PC-3 (cell line): ENCODE measurements at regions not wholly inside any gene's neighbourhood (a gene's known extent, or its start where the extent isn't known, plus 50 kb on each side); places are given as distances from the start of the nearest gene placed in this dataset.

ENCODE experiments used
- ATAC-seq: fragments of 200-7000 bp; cut with Tn5 transposase; 2 replicates; pipeline ENCODE4 v1.9.1; 2020; ENCODE audit warnings: mild to moderate bottlenecking, moderate library complexity
- BruUV-seq: library from RNA; stranded (reverse); fragments of 400-500 nt; replicated peaks from 2 replicates; lab custom pipeline; 2021; lab: Mats Ljungman, UMichigan
- CTCF ChIA-PET: fragments of 300-600 bp; sonication (Branson Sonifier 250); formaldehyde crosslinking; loops from one replicate; lab custom pipeline; 2022; ENCODE audit warnings: antibody characterized with exemption; lab: Charles Lee
- POLR2A ChIA-PET: fragments of 300-600 bp; sonication (Branson Sonifier 250); formaldehyde crosslinking; loops from one replicate; lab custom pipeline; 2022; ENCODE audit warnings: antibody characterized with exemption; ENCODE audit not compliant: unreplicated experiment; lab: Charles Lee
- DNase-seq: peaks from one replicate; pipeline ENCODE4 v3.0.0-alpha.2; 2015
- H2AFZ ChIP-seq: fragments of 300-600 bp; sonication (generic); 2 replicates; pipeline ENCODE4 v1.6.0; 2016; ENCODE audit warnings: antibody characterized with exemption, low read length
- H3F3A ChIP-seq: fragments of 300-600 bp; sonication (generic); one replicate; pipeline ENCODE4 v1.6.0; 2017; ENCODE audit warnings: antibody characterized with exemption, low read length, control low read depth, mild to moderate bottlenecking; ENCODE audit not compliant: unreplicated experiment
- H3K27ac ChIP-seq: fragments of 300-600 bp; sonication (generic); 2 replicates; pipeline ENCODE4 v1.5.1; 2016; ENCODE audit warnings: mild to moderate bottlenecking, low read length
- H3K27me3 ChIP-seq: fragments of 300-600 bp; sonication (generic); 2 replicates; pipeline ENCODE4 v1.6.1; 2016; ENCODE audit warnings: low read length, mixed read lengths
- H3K36me3 ChIP-seq: fragments of 300-600 bp; sonication (generic); 2 replicates; pipeline ENCODE4 v1.6.1; 2016; ENCODE audit warnings: low read depth, mixed run types, low read length, mixed read lengths
- H3K4me1 ChIP-seq: fragments of 300-600 bp; sonication (generic); 2 replicates; pipeline ENCODE4 v1.5.1; 2016; ENCODE audit warnings: low read length; ENCODE audit not compliant: insufficient read depth
- H3K4me2 ChIP-seq: fragments of 300-600 bp; sonication (generic); 2 replicates; pipeline ENCODE4 v1.6.0; 2016; ENCODE audit warnings: low read length
- H3K4me3 ChIP-seq: fragments of 300-600 bp; sonication (generic); 2 replicates; pipeline ENCODE4 v1.5.1; 2016; ENCODE audit warnings: mild to moderate bottlenecking, low read length, mixed read lengths
- H3K79me2 ChIP-seq: fragments of 300-600 bp; sonication (generic); 2 replicates; pipeline ENCODE4 v1.6.1; 2017; ENCODE audit warnings: low read length, mixed read lengths
- H3K9ac ChIP-seq: fragments of 300-600 bp; sonication (generic); 2 replicates; pipeline ENCODE4 v1.6.0; 2016; ENCODE audit warnings: mild to moderate bottlenecking, low read length
- H3K9me2 ChIP-seq: fragments of 300-600 bp; sonication (generic); replicated peaks from 2 replicates; pipeline ENCODE4 v1.6.1; 2016; ENCODE audit warnings: mixed run types, low read length, mixed read lengths
- H3K9me3 ChIP-seq: fragments of 300-600 bp; sonication (generic); 2 replicates; pipeline ENCODE4 v1.6.1; 2016; ENCODE audit warnings: low read length, mixed read lengths
- H4K20me1 ChIP-seq: fragments of 300-600 bp; sonication (generic); 2 replicates; pipeline ENCODE4 v1.6.1; 2016; ENCODE audit warnings: low read length, mixed read lengths
- CTCF ChIP-seq: fragments of 300-600 bp; sonication (generic); conservative IDR thresholded peaks from 2 replicates; pipeline ENCODE4 v1.5.1; 2017; ENCODE audit warnings: antibody characterized with exemption, low read depth, mild to moderate bottlenecking, low read length
- EZH2 ChIP-seq: fragments of 300-600 bp; sonication (generic); IDR thresholded peaks from one replicate; pipeline ENCODE4 v1.6.1; 2017; ENCODE audit warnings: antibody characterized with exemption, mild to moderate bottlenecking, low read length; ENCODE audit not compliant: unreplicated experiment
- EZH2phosphoT487 ChIP-seq: fragments of 300-600 bp; sonication (generic); IDR thresholded peaks from 2 replicates; pipeline ENCODE4 v1.6.1; 2018; ENCODE audit warnings: mild to moderate bottlenecking, antibody characterized with exemption, low read length, borderline replicate concordance
- intact Hi-C: fragments of 100-400 bp; cut with micrococcal nuclease; formaldehyde crosslinking; loops from 2 replicates; pipeline ENCODE4 v1.9.0; 2023

GRCh38 chr16:24634919-24635318, 94.5 kb upstream of the TNRC6A start:
- Histone ChIP-seq H2AFZ (no peak overlapping the region), H3K9me2 (no peaks in the 10 kb centered on the region), H3K9me3 (no peaks in the 10 kb centered on the region), H4K20me1 (no peaks in the 10 kb centered on the region), H3K4me3 (no peak overlapping the region), H3K9ac (no peak overlapping the region), H3K4me2 (no peak overlapping the region), H3K27me3 (no peaks in the 10 kb centered on the region), H3K79me2 (no peaks in the 10 kb centered on the region), H3K4me1 (peaks cover 14% of the 10 kb centered on the region), H3F3A (no peaks in the 10 kb centered on the region), H3K27ac (no peak overlapping the region), H3K36me3 (no peaks in the 10 kb centered on the region)
- intact Hi-C loops: no loop called here
- DNase-seq (no peak), ATAC-seq (no peak)
- TF ChIP-seq EZH2: no peak
- no peak for TF ChIP-seq CTCF
- TF ChIP-seq EZH2phosphoT487: no peak
- POLR2A ChIA-PET: no interaction called here
- CTCF ChIA-PET: no interaction called here
- BruUV-seq: no TSS peak

- Histone ChIP-seq H3K79me2 (no peaks in the 10 kb centered on the region), H3K4me3 (no peak overlapping the region), H3K27ac (no peak overlapping the region), H3K9me2 (no peaks in the 10 kb centered on the region), H3K36me3 (no peaks in the 10 kb centered on the region), H3K27me3 (no peaks in the 10 kb centered on the region), H2AFZ (no peak overlapping the region), H3F3A (no peaks in the 10 kb centered on the region), H3K4me2 (peak overlapping the region; percentile 41), H3K4me1 (peaks cover 14% of the 10 kb centered on the region), H3K9ac (no peak overlapping the region), H4K20me1 (no peaks in the 10 kb centered on the region), H3K9me3 (no peaks in the 10 kb centered on the region)
- POLR2A ChIA-PET: no interaction called here
- TF ChIP-seq CTCF (no peak), EZH2phosphoT487 (no peak), EZH2 (no peak)
- DNase-seq: peak; percentile 88
- peak; percentile 56 for ATAC-seq
- CTCF ChIA-PET: no interaction called here
- BruUV-seq: no TSS peak
- intact Hi-C loops: loop anchor here (1.0 kb wide), 1 partner anchor 10 kb away; no protein-coding TSS in a partner anchor
Measured at GRCh38 chr16:24635900-24636610, 93.4 kb upstream of the TNRC6A start.

GRCh38 chr16:24639769-24640168, 89.7 kb upstream of the TNRC6A start:
- Histone ChIP-seq H3K79me2 (no peaks in the 10 kb centered on the region), H4K20me1 (no peaks in the 10 kb centered on the region), H3K36me3 (no peaks in the 10 kb centered on the region), H3K4me2 (no peak overlapping the region), H3K27me3 (no peaks in the 10 kb centered on the region), H3K9me2 (no peaks in the 10 kb centered on the region), H3F3A (no peaks in the 10 kb centered on the region), H3K9me3 (no peaks in the 10 kb centered on the region), H3K9ac (no peak overlapping the region), H3K4me1 (peaks cover 15% of the 10 kb centered on the region), H3K4me3 (no peak overlapping the region), H2AFZ (no peak overlapping the region), H3K27ac (no peak overlapping the region)
- no peak for ATAC-seq
- no TSS peak for BruUV-seq
- ChIA-PET POLR2A (no interaction called here), CTCF (no interaction called here)
- DNase-seq: no peak
- TF ChIP-seq EZH2phosphoT487 (no peak), CTCF (no peak)
- intact Hi-C loops: no loop called here
